ENCODE measurements at regions not wholly inside any gene's neighbourhood (a gene's known extent, or its start where the extent isn't known, plus 50 kb on each side); places are given as distances from the start of the nearest gene placed in this dataset.

DNA sequence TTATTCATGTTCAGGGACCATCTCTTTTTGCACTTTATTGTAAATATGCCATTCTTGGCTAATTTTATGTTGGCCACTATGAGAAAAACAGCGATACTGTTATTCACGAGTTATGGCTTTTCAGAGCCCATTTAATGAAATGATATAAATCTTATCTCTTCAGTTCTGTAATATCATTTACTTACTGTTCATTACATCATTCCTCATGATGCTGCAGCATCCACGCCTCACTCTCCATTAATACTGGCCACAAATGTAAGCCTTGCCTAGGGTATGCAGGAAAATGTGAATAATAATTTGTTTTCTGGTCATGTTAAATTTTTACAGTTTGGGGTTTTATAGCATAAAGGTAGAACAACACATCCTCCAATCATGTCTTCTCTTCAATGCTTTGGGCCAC is 639.6 kb downstream of the SMARCA1 start:
- TF ChIP-seq POLR2AphosphoS5 (IDR thresholded peaks at IDR 0.05; ENCODE audit: borderline replicate concordance, low read depth, low read length) (no peak), FOXP2 (optimal IDR thresholded peaks at IDR 0.05; ENCODE audit: control extremely low read depth, extremely low read length, insufficient read depth) (no peak)

Data from SK-N-MC (cell line).